Panc1 (cell line): ENCODE measurements at regions not wholly inside any gene's neighbourhood (a gene's known extent, or its start where the extent isn't known, plus 50 kb on each side); places are given as distances from the start of the nearest gene placed in this dataset.

Experiments used
- ATAC-seq: fragments of 200-7000 bp; cut with Tn5 transposase; 2 replicates; pipeline ENCODE4 v1.9.1; 2020; ENCODE audit warnings: mild to moderate bottlenecking, moderate library complexity
- BruUV-seq: library from RNA; stranded (reverse); fragments of 400-500 nt; replicated peaks from 2 replicates; lab custom pipeline; 2021; lab: Mats Ljungman, UMichigan
- CTCF ChIA-PET: fragments of 300-600 bp; sonication (Branson Sonifier 250); formaldehyde crosslinking; loops from one replicate; lab custom pipeline; 2022; ENCODE audit warnings: antibody characterized with exemption; lab: Charles Lee
- POLR2A ChIA-PET: fragments of 300-600 bp; sonication (Branson Sonifier 250); formaldehyde crosslinking; loops from one replicate; lab custom pipeline; 2022; ENCODE audit warnings: antibody characterized with exemption; lab: Charles Lee
- DNase-seq: peaks from one replicate; pipeline ENCODE4 v3.0.0-alpha.2; 2010; ENCODE audit warnings: low read depth, low spot score
- H3K27ac ChIP-seq: 2 replicates; pipeline ENCODE4 v1.5.1; 2011; ENCODE audit warnings: mild to moderate bottlenecking, low read length, inconsistent platforms
- H3K27me3 ChIP-seq: fragments of 200-500 bp; sonication (Bioruptor generic); 2 replicates; pipeline ENCODE4 v1.6.0; 2014; ENCODE audit warnings: low read length, inconsistent platforms; ENCODE audit not compliant: control insufficient read depth, insufficient read depth
- H3K36me3 ChIP-seq: fragments of 200-500 bp; sonication (Bioruptor generic); 2 replicates; pipeline ENCODE4 v1.5.1; 2014; ENCODE audit warnings: inconsistent platforms, mild to moderate bottlenecking, low read length, moderate library complexity; ENCODE audit not compliant: control insufficient read depth, insufficient read depth
- H3K4me1 ChIP-seq: 2 replicates; pipeline ENCODE4 v1.5.1; 2011; ENCODE audit warnings: inconsistent platforms, mild to moderate bottlenecking, low read length, moderate library complexity; ENCODE audit not compliant: control insufficient read depth, insufficient read depth
- H3K4me3 ChIP-seq, 2 experiments: 2 replicates each; pipeline ENCODE4 v1.5.1; 2011 to 2012; ENCODE audit warnings: low read depth in 2 of 2, low read length in 2 of 2, mild to moderate bottlenecking in 2 of 2, inconsistent platforms in 1 of 2, moderate library complexity in 1 of 2
- H3K9me3 ChIP-seq: fragments of 200-500 bp; sonication (Bioruptor generic); 2 replicates; pipeline ENCODE4 v1.5.1; 2014; ENCODE audit warnings: low read depth, mild to moderate bottlenecking, inconsistent platforms, low read length, moderate library complexity; ENCODE audit not compliant: control insufficient read depth, insufficient read depth
- POLR2AphosphoS5 ChIP-seq: IDR thresholded peaks from 2 replicates; pipeline ENCODE4 v1.6.1; 2012; ENCODE audit warnings: mild to moderate bottlenecking, low read depth, low read length, moderate library complexity
- SIN3A ChIP-seq: IDR thresholded peaks from 2 replicates; pipeline ENCODE4 v1.6.1; 2012; ENCODE audit warnings: low read depth, mild to moderate bottlenecking, low read length, moderate library complexity, borderline replicate concordance; ENCODE audit not compliant: insufficient read depth
- TCF7L2 ChIP-seq: IDR thresholded peaks from 2 replicates; pipeline ENCODE4 v1.6.1; 2011; ENCODE audit warnings: mild to moderate bottlenecking, low read depth, low read length, inconsistent platforms
- in situ Hi-C: cut with HindIII; loops from 2 replicates; pipeline ENCODE4 v1.10.0; 2016; ENCODE audit warnings: low sequenced_read_pairs, low pct_unique_long_range_greater_than_20kb
- intact Hi-C: fragments of 100-400 bp; cut with micrococcal nuclease; formaldehyde crosslinking; loops from one replicate; pipeline ENCODE4 v1.10.0; 2022; ENCODE audit not compliant: unreplicated experiment
- TF ChIP-seq, protein P1 (sequence below): fragments of 450-650 bp; IDR thresholded peaks from 2 replicates; pipeline ENCODE4 v1.5.1; 2017; ENCODE audit warnings: mild to moderate bottlenecking
- TF ChIP-seq, protein P2 (sequence below), 2 experiments: IDR thresholded peaks; 2 replicates each; pipeline ENCODE4 v1.6.1; 2011 to 2012; ENCODE audit warnings: low read depth in 2 of 2, control low read depth in 1 of 2, low read length in 1 of 2, mild to moderate bottlenecking in 1 of 2, moderate library complexity in 1 of 2; ENCODE audit not compliant: insufficient read depth in 1 of 2

DNA sequence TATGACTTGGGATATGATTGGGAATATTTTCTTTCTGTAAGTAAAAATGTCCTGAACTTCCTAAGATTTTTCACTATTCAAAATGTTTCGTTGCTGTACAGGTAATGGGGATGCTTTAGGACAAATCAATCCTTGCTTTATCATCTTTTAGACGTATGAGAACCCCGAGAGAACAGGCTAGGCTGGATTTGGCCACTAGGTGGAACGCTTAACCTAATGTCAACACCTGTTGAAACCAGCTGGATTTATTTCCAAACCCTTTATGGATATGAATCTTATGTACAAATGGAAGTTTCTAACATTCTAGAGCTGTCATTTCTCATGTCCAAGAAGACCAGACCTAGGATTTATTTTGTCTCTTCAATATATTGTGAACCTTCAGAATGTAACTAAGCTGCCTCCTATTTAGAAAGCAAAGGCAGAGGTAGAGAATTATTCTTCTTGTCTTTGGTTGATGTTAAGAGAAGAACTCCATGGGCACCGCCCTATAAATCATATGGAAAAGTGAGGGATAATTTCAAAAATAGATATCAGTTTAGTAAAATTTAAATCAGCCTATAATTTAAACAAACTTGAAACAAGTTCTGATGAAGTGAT is 96.7 kb downstream of the PMAIP1 start:
- BruUV-seq = no TSS peak

DNA sequence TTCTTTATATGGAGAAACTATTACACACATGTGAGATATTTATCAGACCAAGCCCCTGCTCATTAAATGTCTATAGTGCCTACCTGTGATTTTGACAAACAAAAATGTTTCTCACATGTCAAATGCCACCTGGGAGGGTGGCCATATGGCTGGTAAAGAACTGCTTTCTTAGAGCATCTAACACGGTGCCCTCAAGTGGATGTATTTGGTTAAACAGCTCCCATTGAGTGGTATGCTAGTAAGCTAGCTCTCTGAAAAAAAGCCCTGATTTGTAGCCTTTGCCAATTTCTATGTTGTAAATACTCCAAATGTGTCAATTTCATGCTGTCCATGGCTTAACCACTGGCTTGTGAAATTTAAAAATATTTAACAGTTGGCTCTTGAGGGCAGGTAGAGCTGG is 94.6 kb downstream of the PMAIP1 start:
- H3K4me3 ChIP-seq = no peak overlapping the region
- DNase-seq (no peak), ATAC-seq (no peak)
- no peaks in the 10 kb centered on the region for H3K36me3 ChIP-seq
- BruUV-seq = no TSS peak
- no peaks in the 10 kb centered on the region for H3K4me1 ChIP-seq
- TF ChIP-seq, protein P1, sequence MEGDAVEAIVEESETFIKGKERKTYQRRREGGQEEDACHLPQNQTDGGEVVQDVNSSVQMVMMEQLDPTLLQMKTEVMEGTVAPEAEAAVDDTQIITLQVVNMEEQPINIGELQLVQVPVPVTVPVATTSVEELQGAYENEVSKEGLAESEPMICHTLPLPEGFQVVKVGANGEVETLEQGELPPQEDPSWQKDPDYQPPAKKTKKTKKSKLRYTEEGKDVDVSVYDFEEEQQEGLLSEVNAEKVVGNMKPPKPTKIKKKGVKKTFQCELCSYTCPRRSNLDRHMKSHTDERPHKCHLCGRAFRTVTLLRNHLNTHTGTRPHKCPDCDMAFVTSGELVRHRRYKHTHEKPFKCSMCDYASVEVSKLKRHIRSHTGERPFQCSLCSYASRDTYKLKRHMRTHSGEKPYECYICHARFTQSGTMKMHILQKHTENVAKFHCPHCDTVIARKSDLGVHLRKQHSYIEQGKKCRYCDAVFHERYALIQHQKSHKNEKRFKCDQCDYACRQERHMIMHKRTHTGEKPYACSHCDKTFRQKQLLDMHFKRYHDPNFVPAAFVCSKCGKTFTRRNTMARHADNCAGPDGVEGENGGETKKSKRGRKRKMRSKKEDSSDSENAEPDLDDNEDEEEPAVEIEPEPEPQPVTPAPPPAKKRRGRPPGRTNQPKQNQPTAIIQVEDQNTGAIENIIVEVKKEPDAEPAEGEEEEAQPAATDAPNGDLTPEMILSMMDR = no peak; the same call in 1 of the 2 replicates
- TF ChIP-seq TCF7L2 (no peak), SIN3A (no peak), POLR2AphosphoS5 (no peak)
- TF ChIP-seq, protein P2, sequence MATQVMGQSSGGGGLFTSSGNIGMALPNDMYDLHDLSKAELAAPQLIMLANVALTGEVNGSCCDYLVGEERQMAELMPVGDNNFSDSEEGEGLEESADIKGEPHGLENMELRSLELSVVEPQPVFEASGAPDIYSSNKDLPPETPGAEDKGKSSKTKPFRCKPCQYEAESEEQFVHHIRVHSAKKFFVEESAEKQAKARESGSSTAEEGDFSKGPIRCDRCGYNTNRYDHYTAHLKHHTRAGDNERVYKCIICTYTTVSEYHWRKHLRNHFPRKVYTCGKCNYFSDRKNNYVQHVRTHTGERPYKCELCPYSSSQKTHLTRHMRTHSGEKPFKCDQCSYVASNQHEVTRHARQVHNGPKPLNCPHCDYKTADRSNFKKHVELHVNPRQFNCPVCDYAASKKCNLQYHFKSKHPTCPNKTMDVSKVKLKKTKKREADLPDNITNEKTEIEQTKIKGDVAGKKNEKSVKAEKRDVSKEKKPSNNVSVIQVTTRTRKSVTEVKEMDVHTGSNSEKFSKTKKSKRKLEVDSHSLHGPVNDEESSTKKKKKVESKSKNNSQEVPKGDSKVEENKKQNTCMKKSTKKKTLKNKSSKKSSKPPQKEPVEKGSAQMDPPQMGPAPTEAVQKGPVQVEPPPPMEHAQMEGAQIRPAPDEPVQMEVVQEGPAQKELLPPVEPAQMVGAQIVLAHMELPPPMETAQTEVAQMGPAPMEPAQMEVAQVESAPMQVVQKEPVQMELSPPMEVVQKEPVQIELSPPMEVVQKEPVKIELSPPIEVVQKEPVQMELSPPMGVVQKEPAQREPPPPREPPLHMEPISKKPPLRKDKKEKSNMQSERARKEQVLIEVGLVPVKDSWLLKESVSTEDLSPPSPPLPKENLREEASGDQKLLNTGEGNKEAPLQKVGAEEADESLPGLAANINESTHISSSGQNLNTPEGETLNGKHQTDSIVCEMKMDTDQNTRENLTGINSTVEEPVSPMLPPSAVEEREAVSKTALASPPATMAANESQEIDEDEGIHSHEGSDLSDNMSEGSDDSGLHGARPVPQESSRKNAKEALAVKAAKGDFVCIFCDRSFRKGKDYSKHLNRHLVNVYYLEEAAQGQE (IDR thresholded peaks at IDR 0.05; ENCODE audit: insufficient read depth in 1 of 2, low read depth in 2 of 2, low read length in 1 of 2) = no peak
- no peaks in the 10 kb centered on the region for H3K9me3 ChIP-seq
- in situ Hi-C loops (no loop called here), intact Hi-C loops (no loop called here)
- no peak overlapping the region for H3K27ac ChIP-seq
- CTCF ChIA-PET = no interaction called here
- POLR2A ChIA-PET = no interaction called here
- H3K27me3 ChIP-seq = no peaks in the 10 kb centered on the region

More for the DNA sequence above, 96.7 kb downstream of the PMAIP1 start:
- ChIA-PET CTCF (no interaction called here), POLR2A (no interaction called here)
- in situ Hi-C loops = no loop called here
- ATAC-seq (no peak; the same call in 1 of the 2 replicates), DNase-seq (peak; percentile 41)
- H3K4me1 ChIP-seq = no peaks in the 10 kb centered on the region
- TF ChIP-seq, protein P1 = peak; percentile 51; the same call in 1 of the 2 replicates
- TF ChIP-seq, protein P2 (IDR thresholded peaks at IDR 0.05; ENCODE audit: insufficient read depth in 1 of 2, low read depth in 2 of 2, low read length in 1 of 2) = no peak
- no peaks in the 10 kb centered on the region for H3K36me3 ChIP-seq
- H3K27me3 ChIP-seq = no peaks in the 10 kb centered on the region
- intact Hi-C loops = loop anchor here (2.0 to 5.0 kb wide), 2 partner anchors 416 to 550 kb away; no protein-coding TSS in a partner anchor
- no peaks in the 10 kb centered on the region for H3K9me3 ChIP-seq
- no peak overlapping the region for H3K27ac ChIP-seq
- no peak overlapping the region for H3K4me3 ChIP-seq
